GM21447 (cell line): ENCODE measurements at regions not wholly inside any gene's neighbourhood (a gene's known extent, or its start where the extent isn't known, plus 50 kb on each side); places are given as distances from the start of the nearest gene placed in this dataset.

Experiments used
- ATAC-seq: cut with Tn5 transposase; IDR thresholded peaks from one replicate; pipeline ENCODE4 v1.9.1; 2021; ENCODE audit not compliant: unreplicated experiment

DNA sequence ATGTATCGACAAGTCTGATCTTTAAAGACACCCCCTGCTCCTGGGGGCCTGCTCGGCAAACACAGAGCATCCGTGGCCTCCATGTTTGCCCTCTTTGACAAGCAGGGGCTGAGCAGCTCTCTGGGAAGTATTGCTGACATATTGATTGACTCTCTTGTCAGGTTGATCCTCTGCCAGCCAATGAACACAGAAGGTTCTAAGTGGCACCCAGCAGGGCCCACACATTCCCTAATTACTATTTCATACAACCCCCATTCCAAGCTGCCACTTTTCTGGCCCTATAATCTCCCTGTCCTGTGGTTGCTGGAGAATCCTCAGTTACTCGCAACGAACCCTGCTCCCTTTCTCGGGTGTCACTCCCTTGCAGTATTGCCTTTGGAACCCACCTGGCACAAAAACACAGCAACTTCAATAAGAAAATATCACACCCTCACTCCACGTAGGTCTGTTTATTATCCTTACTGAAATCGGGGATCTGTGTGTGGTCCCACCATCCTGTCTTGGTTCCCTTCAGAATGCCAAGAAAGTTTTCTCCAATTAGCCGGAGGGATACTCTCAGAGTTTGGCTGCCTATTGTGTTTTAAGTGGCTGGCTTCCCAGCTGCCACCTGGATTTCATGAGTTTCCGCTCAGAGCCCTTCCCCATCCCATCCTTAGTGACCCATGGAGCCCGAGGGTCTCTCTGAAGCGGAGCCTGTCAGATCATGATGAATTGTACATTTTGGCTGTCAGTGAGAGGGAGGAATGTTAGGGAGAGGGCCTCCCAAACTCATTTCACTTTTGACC, 249.0 kb upstream of the WWC1 start:
- ATAC-seq, result no peak

GRCh38 chr5:168046163-168046562, 245.3 kb upstream of the WWC1 start:
- ATAC-seq, result no peak

DNA sequence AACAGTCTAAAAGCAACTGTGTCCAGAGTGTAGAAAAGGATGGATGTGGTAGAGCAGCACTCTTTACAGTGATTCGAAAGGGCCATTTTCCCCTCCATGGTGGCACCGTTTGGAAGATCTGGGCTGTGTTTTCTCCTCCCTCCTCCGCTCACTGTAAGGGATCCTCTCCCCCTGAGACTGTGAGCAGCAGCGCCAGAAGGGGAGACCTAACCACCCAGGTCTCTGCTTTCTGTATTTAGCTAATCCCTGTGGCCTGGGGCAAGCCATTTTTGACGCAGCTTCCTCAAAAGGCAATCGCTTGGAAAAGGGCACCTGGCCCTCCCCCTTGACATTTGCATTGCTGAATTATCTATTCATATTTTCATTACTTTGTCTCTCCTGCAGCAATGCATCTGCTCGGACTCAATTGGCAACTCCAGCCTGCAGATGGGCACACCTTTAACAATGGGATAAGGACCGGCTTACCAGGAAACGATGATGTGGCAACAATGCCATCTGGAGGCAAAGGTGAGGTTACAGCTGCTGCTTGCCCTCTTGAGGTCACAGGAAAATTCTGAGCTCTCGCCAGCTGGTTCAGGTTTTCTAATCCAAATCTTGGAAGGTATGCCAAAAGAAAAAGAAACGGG, 244.3 kb upstream of the WWC1 start:
- no peak for ATAC-seq

DNA sequence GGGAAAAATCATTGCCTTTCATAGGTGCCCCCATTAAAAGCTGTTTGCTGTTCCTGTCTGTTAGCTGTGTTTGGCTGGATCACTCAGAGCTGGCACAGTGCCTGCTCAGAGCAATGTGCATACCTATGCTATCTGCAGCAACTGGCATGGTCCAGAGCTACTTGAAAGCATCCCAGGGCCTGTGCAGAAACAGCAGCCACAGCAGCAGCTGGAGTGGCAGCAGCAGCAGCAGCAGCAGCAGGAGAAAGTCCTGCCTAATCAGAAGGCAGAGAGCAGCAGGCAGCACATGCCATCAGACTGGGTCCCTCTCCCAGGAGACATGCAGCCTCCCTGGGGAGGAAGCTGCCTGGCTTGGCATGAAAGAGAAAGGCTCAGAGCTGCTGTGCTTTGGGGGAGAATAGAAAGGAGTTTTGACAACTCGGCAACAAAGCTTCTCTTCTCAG, 243.8 kb upstream of the WWC1 start:
- no peak for ATAC-seq

DNA sequence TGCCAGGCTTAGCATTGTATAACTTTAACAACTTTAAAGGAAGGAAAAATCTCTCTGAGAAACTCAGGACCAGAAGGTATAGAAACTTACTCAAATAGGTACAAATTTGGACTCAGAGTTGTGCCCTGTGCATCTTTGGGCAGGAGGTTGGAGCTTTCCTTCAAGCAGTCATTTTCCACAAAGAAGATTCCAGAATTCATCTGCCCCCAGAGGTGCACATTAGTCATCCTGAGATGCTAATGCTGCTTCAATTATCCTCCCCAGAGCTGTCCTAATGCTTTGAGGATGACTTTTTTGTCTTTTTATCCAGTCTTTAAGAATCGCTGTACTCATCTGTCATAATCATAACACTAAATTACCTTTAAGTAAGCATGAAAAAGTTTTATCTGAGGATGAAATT, 243.0 kb upstream of the WWC1 start:
- ATAC-seq, result no peak

DNA sequence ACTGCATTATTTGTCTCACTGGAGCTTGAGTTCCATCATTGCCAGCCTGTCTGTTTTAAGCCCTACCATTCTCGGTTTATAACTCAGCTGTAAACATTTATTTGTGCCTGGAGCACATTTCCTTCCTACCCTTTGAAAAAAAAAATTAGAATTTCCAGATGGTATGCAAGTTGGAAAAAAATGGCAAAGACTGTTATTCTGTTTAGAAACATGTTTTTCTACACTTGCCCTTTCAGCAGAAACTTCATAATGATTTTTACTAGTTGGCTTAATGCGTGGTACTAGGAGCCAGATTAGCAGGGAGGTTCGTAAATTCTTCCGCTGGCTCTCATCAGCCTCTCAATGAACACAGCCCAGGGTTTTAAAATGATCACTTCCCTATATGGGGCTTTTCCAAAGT, 238.8 kb upstream of the WWC1 start:
- no peak for ATAC-seq

DNA sequence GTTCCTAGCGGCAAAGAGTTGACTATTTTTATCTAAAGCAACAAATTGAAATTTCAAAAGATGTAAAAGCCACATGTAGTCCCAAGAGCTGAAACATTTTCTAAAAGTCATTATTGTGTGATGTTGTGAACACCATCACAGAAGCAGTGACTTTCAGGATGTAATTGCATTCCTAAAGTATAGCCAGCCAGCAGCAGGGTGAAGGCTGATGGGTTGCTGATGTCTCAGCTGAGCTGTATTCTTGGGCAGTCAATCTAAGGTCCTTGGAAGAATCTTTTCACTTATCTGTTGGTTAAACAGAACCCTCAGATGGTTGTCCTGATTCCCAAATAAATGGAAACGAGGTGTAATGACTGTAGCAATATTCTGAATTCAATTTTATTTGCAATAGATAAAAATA, 237.4 kb upstream of the WWC1 start:
- no peak for ATAC-seq

DNA sequence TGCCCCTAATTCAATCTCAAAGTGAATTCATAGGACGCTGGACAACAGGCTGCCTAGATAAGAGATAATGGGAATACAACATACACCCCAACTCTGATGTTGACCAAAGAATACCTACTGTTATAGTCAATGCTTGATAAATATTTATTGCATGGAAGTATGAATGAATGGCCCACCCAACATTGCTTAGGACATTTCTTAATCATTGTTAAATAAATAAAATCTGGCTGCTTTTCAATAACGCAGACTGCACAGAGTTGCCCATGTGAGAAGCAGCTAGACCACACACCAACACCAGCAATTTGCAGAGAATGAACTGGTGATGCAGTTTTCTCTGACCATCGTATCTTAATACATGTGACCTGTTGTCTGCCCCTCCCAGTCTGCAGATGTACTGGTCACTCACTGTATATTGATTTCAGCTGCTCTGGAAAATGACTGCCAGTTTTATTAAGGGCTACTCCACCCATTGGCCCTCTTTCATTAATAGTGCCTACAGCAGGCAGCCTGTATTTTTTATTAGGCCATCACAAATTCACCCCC, 236.2 kb upstream of the WWC1 start:
- ATAC-seq, result no peak

GRCh38 chr5:168055961-168056360, 235.5 kb upstream of the WWC1 start:
- ATAC-seq, result no peak

GRCh38 chr5:168056499-168057182, 234.8 kb upstream of the WWC1 start:
- no peak for ATAC-seq

GRCh38 chr5:168057905-168058304, 233.5 kb upstream of the WWC1 start:
- ATAC-seq, result no peak

- no peak for ATAC-seq
These were observed 232.3 kb upstream of the WWC1 start for GRCh38 chr5:168059131-168059530.

DNA sequence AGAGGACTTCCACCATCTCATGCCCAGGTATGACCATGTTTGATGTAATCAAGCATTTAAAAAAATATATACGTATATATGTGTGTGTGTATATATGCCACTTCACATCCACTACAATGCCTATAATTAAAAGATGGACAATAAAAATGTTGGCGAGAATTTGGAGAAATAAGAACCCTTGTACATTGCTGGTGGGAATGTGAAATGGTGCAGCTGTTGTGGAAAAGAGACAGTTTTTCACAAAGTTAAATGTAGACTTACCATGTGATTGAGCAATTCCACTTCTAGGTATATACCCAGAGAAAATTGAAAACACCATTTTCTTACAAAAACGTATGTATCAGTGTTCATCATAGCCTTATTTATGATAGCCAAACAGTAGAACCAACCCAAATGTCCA, 229.2 kb upstream of the WWC1 start:
- ATAC-seq, result no peak

GRCh38 chr5:168064457-168064856, 227.0 kb upstream of the WWC1 start:
- ATAC-seq, result no peak

GRCh38 chr5:168064933-168065622, 226.4 kb upstream of the WWC1 start:
- ATAC-seq, result no peak

- ATAC-seq, result no peak
These were observed 224.8 kb upstream of the WWC1 start for GRCh38 chr5:168066536-168067208.

DNA sequence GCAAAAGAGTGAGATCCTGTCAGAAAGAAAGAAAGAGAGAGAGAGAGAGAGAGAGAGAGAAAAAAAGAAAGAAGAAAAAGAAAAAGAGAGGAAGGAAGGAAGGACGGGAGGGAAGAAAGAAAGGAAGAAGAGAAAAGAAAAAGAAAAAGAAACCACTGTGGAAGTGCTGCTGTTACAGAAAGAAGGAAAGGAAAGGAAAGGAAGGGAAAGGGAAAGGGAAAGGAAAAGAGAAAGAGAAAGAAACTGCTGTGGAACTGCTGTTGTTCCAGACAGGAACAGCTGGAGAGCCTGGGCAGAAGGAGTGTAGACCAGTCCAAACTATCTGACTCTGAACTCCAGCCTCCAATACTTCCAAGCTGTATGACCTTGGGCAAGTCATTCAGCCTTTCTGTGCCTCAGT, 220.7 kb upstream of the WWC1 start:
- ATAC-seq, result no peak

DNA sequence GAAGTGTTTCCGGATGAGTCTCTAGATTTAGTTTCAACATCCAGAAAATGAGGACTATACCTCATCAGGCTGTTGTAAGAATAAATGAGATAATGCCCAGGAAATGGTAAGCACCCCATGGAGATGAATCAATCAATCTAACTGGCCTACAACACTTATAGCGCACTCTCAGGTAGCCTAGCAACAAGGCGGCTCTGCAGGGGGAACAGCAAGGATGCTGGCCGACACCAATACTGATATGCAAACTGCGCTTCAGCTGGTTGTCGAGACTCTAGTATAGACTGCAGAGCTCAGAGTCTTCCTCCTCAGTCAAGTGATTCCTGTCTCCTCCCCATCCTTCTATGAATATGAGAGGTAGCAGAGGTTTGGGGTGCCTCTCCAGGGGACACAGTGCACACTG, 218.8 kb upstream of the WWC1 start:
- no peak for ATAC-seq

- no peak for ATAC-seq
These were observed 218.1 kb upstream of the WWC1 start for GRCh38 chr5:168073311-168073710.

GRCh38 chr5:168073991-168074800, 217.2 kb upstream of the WWC1 start:
- ATAC-seq, result no peak
